ENCODE measurements at regions not wholly inside any gene's neighbourhood (a gene's known extent, or its start where the extent isn't known, plus 50 kb on each side); places are given as distances from the start of the nearest gene placed in this dataset.
"Not testable (repeated sequence)": the region's sequence is repeated elsewhere in the genome, so short reads cannot be mapped to it uniquely, and the experiment has no call there.

DNA sequence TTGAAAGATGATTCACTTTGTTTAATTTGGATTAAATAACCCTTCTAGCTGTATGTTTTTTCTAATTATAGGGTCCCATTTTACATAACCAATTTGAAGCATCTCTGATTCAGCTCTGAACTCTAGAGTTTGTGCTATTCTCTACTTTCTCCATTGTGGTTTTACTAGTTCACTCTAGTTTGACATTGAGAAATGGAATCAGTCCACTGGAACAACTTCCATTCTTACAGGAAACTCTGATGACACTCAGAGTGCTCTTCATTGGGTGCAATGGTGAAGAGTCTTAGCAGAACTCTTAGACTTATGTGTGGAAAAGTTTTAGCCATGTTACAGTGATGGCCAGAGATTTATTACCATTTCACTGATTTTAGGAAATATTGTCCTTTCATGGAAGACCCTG, 140.7 kb downstream of the DYRK2 start:
- intact Hi-C loops (cut with DNase I) = no loop called here
- no peak overlapping the region for H3K9ac ChIP-seq (ENCODE audit: low read depth in 2 of 2, low read length in 2 of 2)
- no peak for DNase-seq
- H3K4me1 ChIP-seq = no peaks in the 10 kb centered on the region
- no peak for TF ChIP-seq CTCF (IDR thresholded peaks at IDR 0.05)
- H3K27me3 ChIP-seq = no peaks in the 10 kb centered on the region
- H3K4me3 ChIP-seq = no peak overlapping the region
- H3K9me3 ChIP-seq = no peaks in the 10 kb centered on the region
- H3K27ac ChIP-seq = no peak overlapping the region
- H3K36me3 ChIP-seq = no peaks in the 10 kb centered on the region

- intact Hi-C loops (cut with DNase I) = no loop called here
These were observed 142.1 kb downstream of the DYRK2 start for GRCh38 chr12:67790660-67791059.

GRCh38 chr12:67791362-67791761, 142.8 kb downstream of the DYRK2 start:
- DNase-seq; intact Hi-C loops (cut with DNase I): not testable (repeated sequence)

More at GRCh38 chr12:67790660-67791059, 142.1 kb downstream of the DYRK2 start:
- H3K4me1 ChIP-seq = no peaks in the 10 kb centered on the region
- TF ChIP-seq CTCF (IDR thresholded peaks at IDR 0.05) = no peak
- no peaks in the 10 kb centered on the region for H3K9me3 ChIP-seq
- no peak for DNase-seq
- H3K4me3 ChIP-seq = no peak overlapping the region
- no peaks in the 10 kb centered on the region for H3K36me3 ChIP-seq
- H3K27ac ChIP-seq = no peak overlapping the region
- H3K9ac ChIP-seq (ENCODE audit: low read depth in 2 of 2, low read length in 2 of 2) = no peak overlapping the region
- H3K27me3 ChIP-seq = no peaks in the 10 kb centered on the region

GRCh38 chr12:67792185-67792584, 143.6 kb downstream of the DYRK2 start:
- TF ChIP-seq CTCF (IDR thresholded peaks at IDR 0.05) = no peak
- Histone ChIP-seq H3K4me3 (no peak overlapping the region), H3K36me3 (no peaks in the 10 kb centered on the region), H3K27ac (no peak overlapping the region), H3K4me1 (no peaks in the 10 kb centered on the region), H3K9ac (ENCODE audit: low read depth in 2 of 2, low read length in 2 of 2) (no peak overlapping the region), H3K9me3 (no peaks in the 10 kb centered on the region), H3K27me3 (no peaks in the 10 kb centered on the region)
- DNase-seq = no peak
- intact Hi-C loops (cut with DNase I) = no loop called here

More at GRCh38 chr12:67791362-67791761, 142.8 kb downstream of the DYRK2 start:
- not testable (repeated sequence) for H3K27ac ChIP-seq; H3K4me1 ChIP-seq; H3K9me3 ChIP-seq; H3K27me3 ChIP-seq; H3K36me3 ChIP-seq; H3K4me3 ChIP-seq; H3K9ac ChIP-seq (ENCODE audit: low read depth in 2 of 2, low read length in 2 of 2)

GRCh38 chr12:67794161-67794560, 145.6 kb downstream of the DYRK2 start:
- no peaks in the 10 kb centered on the region for H3K9me3 ChIP-seq
- no peaks in the 10 kb centered on the region for H3K4me1 ChIP-seq
- TF ChIP-seq CTCF (IDR thresholded peaks at IDR 0.05) = no peak
- H3K9ac ChIP-seq (ENCODE audit: low read depth in 2 of 2, low read length in 2 of 2) = no peak overlapping the region
- no peak overlapping the region for H3K27ac ChIP-seq
- no peak overlapping the region for H3K4me3 ChIP-seq
- intact Hi-C loops (cut with DNase I) = no loop called here
- no peaks in the 10 kb centered on the region for H3K36me3 ChIP-seq
- DNase-seq = no peak
- H3K27me3 ChIP-seq = no peaks in the 10 kb centered on the region

DNA sequence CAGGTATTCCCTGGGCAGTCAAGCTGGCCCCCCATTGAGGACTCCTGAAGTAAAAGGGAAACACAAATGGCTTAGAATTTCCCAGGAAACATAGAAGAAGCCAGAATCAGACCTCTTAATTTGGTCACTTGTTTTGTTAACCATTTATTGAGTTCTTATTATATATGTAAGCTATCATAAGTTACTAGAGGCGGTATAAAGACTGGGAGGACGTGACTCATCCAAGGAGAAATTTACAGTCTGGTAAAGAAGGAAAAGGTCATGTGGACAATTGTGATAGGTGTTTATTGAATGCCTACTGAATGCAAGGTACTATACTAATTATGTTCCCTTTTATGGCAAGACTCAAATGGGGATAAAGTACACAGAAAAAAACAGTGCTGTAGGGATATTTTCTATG, 146.7 kb downstream of the DYRK2 start:
- no peak overlapping the region for H3K4me3 ChIP-seq
- H3K27ac ChIP-seq = peak overlapping the region; percentile 59
- no peaks in the 10 kb centered on the region for H3K36me3 ChIP-seq
- TF ChIP-seq CTCF (IDR thresholded peaks at IDR 0.05) = no peak
- H3K9me3 ChIP-seq = no peaks in the 10 kb centered on the region
- H3K9ac ChIP-seq (ENCODE audit: low read depth in 2 of 2, low read length in 2 of 2) = no peak overlapping the region
- intact Hi-C loops (cut with DNase I) = no loop called here
- H3K4me1 ChIP-seq = no peaks in the 10 kb centered on the region
- DNase-seq = no peak
- no peaks in the 10 kb centered on the region for H3K27me3 ChIP-seq

Data from colonic mucosa (tissue), 4 donors.